NB4 (cell line): ENCODE measurements at regions not wholly inside any gene's neighbourhood (a gene's known extent, or its start where the extent isn't known, plus 50 kb on each side); places are given as distances from the start of the nearest gene placed in this dataset.

Source experiments
- DNase-seq: peaks from one replicate; pipeline ENCODE4 v3.0.0; 2010; ENCODE audit warnings: low read depth
- H3K4me3 ChIP-seq: one replicate; pipeline ENCODE4 v1.5.1; 2011; ENCODE audit warnings: mild to moderate bottlenecking, low read depth, low read length, moderate library complexity
- MYC ChIP-seq: IDR thresholded peaks from 2 replicates; pipeline ENCODE4 v1.6.1; 2011; ENCODE audit warnings: low read depth, low read length
- POLR2A ChIP-seq: IDR thresholded peaks from 2 replicates; pipeline ENCODE4 v1.6.1; 2011; ENCODE audit warnings: mild to moderate bottlenecking; ENCODE audit not compliant: insufficient read length; ENCODE audit errors: extremely low read depth
- TF ChIP-seq, protein P1 (sequence below): IDR thresholded peaks from one replicate; pipeline ENCODE4 v1.5.1; 2012; ENCODE audit warnings: low read depth, low read length
- TF ChIP-seq, protein P2 (sequence below): IDR thresholded peaks from 2 replicates; pipeline ENCODE4 v1.6.1; 2011; ENCODE audit warnings: low read depth, low read length

DNA sequence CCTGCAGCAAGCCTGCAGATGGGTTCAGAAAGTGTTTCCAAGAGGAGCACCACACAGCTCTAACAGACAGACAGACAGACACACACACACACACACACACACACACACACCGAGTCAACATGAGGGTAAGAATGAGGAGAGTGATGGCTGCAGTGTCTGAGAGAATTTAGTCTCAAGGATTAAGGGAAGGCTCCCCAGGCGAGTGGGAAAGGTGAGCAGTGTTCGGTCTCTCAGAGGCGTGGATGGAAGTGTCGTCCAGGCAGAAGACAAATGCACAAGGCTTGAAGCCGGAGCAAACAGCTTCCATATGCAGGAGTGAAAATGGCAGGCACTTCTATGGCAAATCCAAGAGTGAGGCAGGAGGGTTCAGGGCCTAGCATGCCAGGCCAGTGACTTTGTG lies 770.1 kb downstream of the KCNJ18 start:
- no peak overlapping the region for H3K4me3 ChIP-seq
- no peak for DNase-seq
- TF ChIP-seq MYC (no peak), POLR2A (no peak)
- TF ChIP-seq, protein P1, sequence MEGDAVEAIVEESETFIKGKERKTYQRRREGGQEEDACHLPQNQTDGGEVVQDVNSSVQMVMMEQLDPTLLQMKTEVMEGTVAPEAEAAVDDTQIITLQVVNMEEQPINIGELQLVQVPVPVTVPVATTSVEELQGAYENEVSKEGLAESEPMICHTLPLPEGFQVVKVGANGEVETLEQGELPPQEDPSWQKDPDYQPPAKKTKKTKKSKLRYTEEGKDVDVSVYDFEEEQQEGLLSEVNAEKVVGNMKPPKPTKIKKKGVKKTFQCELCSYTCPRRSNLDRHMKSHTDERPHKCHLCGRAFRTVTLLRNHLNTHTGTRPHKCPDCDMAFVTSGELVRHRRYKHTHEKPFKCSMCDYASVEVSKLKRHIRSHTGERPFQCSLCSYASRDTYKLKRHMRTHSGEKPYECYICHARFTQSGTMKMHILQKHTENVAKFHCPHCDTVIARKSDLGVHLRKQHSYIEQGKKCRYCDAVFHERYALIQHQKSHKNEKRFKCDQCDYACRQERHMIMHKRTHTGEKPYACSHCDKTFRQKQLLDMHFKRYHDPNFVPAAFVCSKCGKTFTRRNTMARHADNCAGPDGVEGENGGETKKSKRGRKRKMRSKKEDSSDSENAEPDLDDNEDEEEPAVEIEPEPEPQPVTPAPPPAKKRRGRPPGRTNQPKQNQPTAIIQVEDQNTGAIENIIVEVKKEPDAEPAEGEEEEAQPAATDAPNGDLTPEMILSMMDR = no peak
- TF ChIP-seq, protein P2, sequence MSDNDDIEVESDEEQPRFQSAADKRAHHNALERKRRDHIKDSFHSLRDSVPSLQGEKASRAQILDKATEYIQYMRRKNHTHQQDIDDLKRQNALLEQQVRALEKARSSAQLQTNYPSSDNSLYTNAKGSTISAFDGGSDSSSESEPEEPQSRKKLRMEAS = no peak

DNA sequence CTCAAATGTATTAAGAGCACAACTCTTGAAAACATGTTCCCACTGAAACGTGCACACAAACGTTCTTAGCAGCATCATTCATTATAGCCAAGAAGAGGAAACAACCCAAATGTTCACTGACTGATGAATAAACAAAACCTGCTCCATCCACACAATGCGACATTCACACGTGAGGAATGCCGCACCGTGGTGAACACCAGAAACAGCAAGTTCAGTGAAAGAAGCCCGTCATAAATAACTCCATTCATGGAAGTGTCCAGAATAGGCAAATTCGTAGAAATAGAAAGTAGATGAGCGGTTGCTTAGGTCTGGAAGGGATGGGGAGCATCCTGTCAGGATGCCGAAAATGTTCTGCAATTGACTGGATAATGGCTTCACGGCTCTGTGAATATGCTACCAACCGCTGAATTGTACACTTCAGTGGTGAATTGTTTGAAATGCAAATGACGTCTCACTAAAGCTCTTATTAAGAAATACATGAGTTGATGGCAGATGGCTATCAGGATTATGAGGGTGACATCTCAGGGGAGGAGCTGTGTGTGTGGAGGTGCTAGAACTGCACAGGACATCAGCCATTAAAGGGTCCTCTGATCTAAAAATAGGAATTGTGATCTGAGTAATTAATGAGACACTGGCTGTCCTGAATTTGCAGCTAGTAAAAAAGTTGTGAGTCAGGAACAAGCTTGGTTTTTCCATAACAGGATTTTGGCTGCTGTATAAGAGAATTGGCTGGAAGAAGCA lies 771.0 kb downstream of the KCNJ18 start:
- H3K4me3 ChIP-seq = no peak overlapping the region
- TF ChIP-seq MYC = no peak
- TF ChIP-seq, protein P2 = no peak
- no peak for TF ChIP-seq POLR2A
- TF ChIP-seq, protein P1 = no peak
- DNase-seq = no peak

DNA sequence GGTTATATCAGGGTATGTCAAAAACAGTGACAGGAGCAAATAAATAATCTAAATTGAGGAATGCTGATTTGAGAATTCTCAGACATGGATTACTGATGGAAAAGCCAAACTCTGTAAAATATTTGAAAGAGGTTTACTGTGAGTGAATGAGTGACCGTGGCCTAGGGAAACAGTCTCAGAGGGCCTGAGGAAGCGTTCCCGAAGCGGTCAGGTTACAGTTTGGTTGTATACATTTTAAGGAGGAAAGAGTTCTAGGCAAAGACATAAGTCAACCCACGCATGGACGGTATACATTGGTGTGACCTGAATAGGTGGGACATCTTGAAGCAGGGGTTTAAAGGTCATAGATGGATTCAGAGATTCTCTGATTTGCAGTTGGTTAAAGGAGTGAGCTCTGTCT lies 771.7 kb downstream of the KCNJ18 start:
- TF ChIP-seq, protein P2 = no peak
- TF ChIP-seq MYC = no peak
- TF ChIP-seq POLR2A = no peak
- TF ChIP-seq, protein P1 = no peak
- H3K4me3 ChIP-seq = no peak overlapping the region

DNA sequence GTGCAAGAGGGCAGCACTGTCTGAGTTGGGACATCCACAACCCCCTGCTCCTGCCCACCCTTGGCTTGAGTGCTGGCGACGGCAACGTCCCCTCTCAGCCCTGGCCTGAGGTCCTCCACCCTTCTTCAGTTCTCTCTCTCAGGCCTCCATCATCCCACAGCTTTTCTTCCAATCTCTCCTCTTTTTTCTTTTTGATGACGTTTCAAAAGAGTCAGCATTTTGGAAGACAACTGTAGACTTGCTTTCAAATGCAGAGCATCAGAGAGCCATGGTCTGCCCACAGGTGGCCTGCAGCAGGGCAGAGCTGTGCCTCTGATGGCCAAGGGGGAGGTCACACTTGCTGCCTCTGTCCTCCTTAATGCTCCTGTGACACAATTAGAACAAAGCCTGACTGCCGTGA lies 775.4 kb downstream of the KCNJ18 start:
- TF ChIP-seq, protein P2 = no peak
- TF ChIP-seq MYC (no peak), POLR2A (no peak)
- TF ChIP-seq, protein P1 = no peak
- DNase-seq = no peak
- H3K4me3 ChIP-seq = no peak overlapping the region

More for the DNA sequence above, 771.7 kb downstream of the KCNJ18 start:
- no peak for DNase-seq

DNA sequence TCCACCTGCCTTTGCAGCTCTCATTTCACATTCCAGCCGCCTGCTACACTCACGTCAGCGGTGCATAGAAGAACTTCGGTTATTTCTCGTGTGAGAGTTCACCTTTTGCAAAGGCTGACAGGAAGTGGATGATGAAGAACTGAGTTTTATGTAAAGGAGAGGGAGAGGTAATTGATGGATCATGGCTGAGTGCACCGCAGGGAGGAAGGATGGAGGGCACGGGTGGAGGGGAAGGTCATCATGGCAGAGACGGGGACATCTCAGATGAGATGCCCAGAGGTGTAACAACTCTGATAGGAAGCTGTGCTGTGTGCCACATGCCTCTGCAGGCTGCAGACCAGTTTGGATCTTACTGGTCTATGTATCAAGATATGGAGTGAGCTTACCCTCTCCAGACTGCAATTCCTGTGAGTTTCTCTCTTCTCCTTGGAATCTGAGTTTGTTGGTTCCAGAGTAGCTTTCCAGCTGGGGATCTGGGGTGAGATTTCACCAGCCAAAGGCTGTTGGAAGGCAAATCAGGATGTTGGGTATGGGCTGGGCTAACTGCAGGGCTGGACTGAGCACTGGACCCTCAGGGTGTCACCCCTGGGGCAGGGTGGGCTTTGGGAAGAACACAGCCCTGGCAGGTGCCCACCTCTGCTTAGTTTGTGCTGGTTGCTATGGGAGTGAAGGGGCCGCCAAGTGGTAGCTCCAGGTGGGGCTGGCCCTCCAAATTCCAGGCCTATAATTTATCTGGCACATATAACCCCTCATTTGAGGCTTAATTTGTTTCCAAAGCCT lies 777.0 kb downstream of the KCNJ18 start:
- DNase-seq = no peak
- no peak overlapping the region for H3K4me3 ChIP-seq
- no peak for TF ChIP-seq MYC
- TF ChIP-seq, protein P1 = no peak
- TF ChIP-seq, protein P2 = no peak
- TF ChIP-seq POLR2A = no peak
